Uterus (tissue), 3 donors: ENCODE measurements at regions not wholly inside any gene's neighbourhood (a gene's known extent, or its start where the extent isn't known, plus 50 kb on each side); places are given as distances from the start of the nearest gene placed in this dataset.
A peak's percentile ranks its signal among the peaks of the same experiment; 100 is the strongest.

Experiments
- DNase-seq, 2 donors: peaks; one replicate each; pipeline ENCODE4 v3.0.0-alpha.2; 2019 to 2020
- H3K27ac ChIP-seq, 2 donors: fragments of 200-600 bp; sonication (generic); 1 replicate in 1 of 2; 2 replicates in 1 of 2; pipeline ENCODE4 v1.5.1; 2016 to 2018
- H3K27me3 ChIP-seq, 2 donors: fragments of 200-600 bp; sonication (generic); one replicate each; pipeline ENCODE4 v1.5.1; 2018 to 2019; ENCODE audit warnings: control low read depth in 1 of 2
- H3K36me3 ChIP-seq, 2 donors: fragments of 200-600 bp; sonication (generic); one replicate each; pipeline ENCODE4 v1.5.1; 2019; ENCODE audit warnings: control low read depth in 1 of 2
- H3K4me1 ChIP-seq, 2 donors: fragments of 200-600 bp; sonication (generic); one replicate each; pipeline ENCODE4 v1.5.1; 2018 to 2019; ENCODE audit warnings: control low read depth in 1 of 2
- H3K4me3 ChIP-seq, 2 donors: fragments of 200-600 bp; sonication (generic); 1 replicate in 1 of 2; 2 replicates in 1 of 2; pipeline ENCODE4 v1.5.1; 2018 to 2019; ENCODE audit warnings: mild to moderate bottlenecking in 1 of 2
- H3K9me3 ChIP-seq, 2 donors: fragments of 200-600 bp; sonication (generic); one replicate each; pipeline ENCODE4 v1.5.1; 2019; ENCODE audit warnings: control low read depth in 1 of 2
- CTCF ChIP-seq, 4 experiments: fragments of 200-600 bp in 2 of 4; fragments of 450-650 bp in 2 of 4; sonication (generic) in 2 of 4; IDR thresholded peaks; one replicate each; pipeline ENCODE4 v1.5.1; 2016 to 2019; ENCODE audit warnings: antibody characterized with exemption in 4 of 4, mild to moderate bottlenecking in 2 of 4, moderate library complexity in 1 of 4
- POLR2A ChIP-seq, 2 donors: fragments of 450-650 bp; IDR thresholded peaks; one replicate each; pipeline ENCODE4 v1.6.1; 2016; ENCODE audit warnings: antibody characterized with exemption in 2 of 2, mild to moderate bottlenecking in 1 of 2, moderate library complexity in 1 of 2
- intact Hi-C: fragments of 100-400 bp; cut with DNase I; formaldehyde crosslinking; loops from one replicate; pipeline ENCODE4 v1.15.1; 2023; ENCODE audit warnings: low total_unique reads
- donor health status: DM: yes; HTN: yes; CAD: no.

GRCh38 chr2:223396993-223397392 lies 205.2 kb downstream of the SCG2 start:
- H3K36me3 ChIP-seq, result no peaks in the 10 kb centered on the region
- TF ChIP-seq POLR2A (IDR thresholded peaks at IDR 0.05) (no peak), CTCF (IDR thresholded peaks at IDR 0.05) (no peak)
- H3K4me3 ChIP-seq, result no peak overlapping the region
- intact Hi-C loops, result no loop called here
- no peak overlapping the region for H3K27ac ChIP-seq
- peaks cover 0 to 5% of the 10 kb centered on the region in 2 donors for H3K9me3 ChIP-seq
- DNase-seq, result no peak
- peaks cover 0 to 8% of the 10 kb centered on the region in 2 donors for H3K4me1 ChIP-seq
- H3K27me3 ChIP-seq, result no peaks in the 10 kb centered on the region

- H3K36me3 ChIP-seq, result no peaks in the 10 kb centered on the region
- peaks cover 0 to 5% of the 10 kb centered on the region in 2 donors for H3K9me3 ChIP-seq
- no peaks in the 10 kb centered on the region for H3K27me3 ChIP-seq
- no peak for TF ChIP-seq POLR2A (IDR thresholded peaks at IDR 0.05)
- no peak for TF ChIP-seq CTCF (IDR thresholded peaks at IDR 0.05)
- no peak for DNase-seq
- intact Hi-C loops, result no loop called here
- no peak overlapping the region for H3K4me3 ChIP-seq
- H3K4me1 ChIP-seq, result peaks cover 0 to 8% of the 10 kb centered on the region in 2 donors
- H3K27ac ChIP-seq, result peak overlapping the region; percentile 46 to 47
These were observed 202.7 kb downstream of the SCG2 start for GRCh38 chr2:223399357-223399957.

GRCh38 chr2:223404616-223405015 lies 197.5 kb downstream of the SCG2 start:
- H3K27me3 ChIP-seq, result no peaks in the 10 kb centered on the region
- no peak overlapping the region for H3K4me3 ChIP-seq
- TF ChIP-seq CTCF (IDR thresholded peaks at IDR 0.05) (no peak), POLR2A (IDR thresholded peaks at IDR 0.05) (no peak)
- DNase-seq, result no peak
- intact Hi-C loops, result no loop called here
- H3K9me3 ChIP-seq, result no peaks in the 10 kb centered on the region
- no peaks in the 10 kb centered on the region for H3K36me3 ChIP-seq
- no peak overlapping the region for H3K27ac ChIP-seq
- peaks cover 0 to 7% of the 10 kb centered on the region in 2 donors for H3K4me1 ChIP-seq

GRCh38 chr2:223414646-223415045 lies 187.5 kb downstream of the SCG2 start:
- peak; percentile 53 to 70 for DNase-seq
- Histone ChIP-seq H3K27ac (peak overlapping the region; percentile 52 to 80), H3K4me3 (no peak overlapping the region), H3K36me3 (no peaks in the 10 kb centered on the region), H3K9me3 (no peaks in the 10 kb centered on the region), H3K27me3 (no peaks in the 10 kb centered on the region), H3K4me1 (peaks cover 4 to 5% of the 10 kb centered on the region in 2 donors)
- intact Hi-C loops, result no loop called here
- TF ChIP-seq CTCF (IDR thresholded peaks at IDR 0.05) (no peak), POLR2A (IDR thresholded peaks at IDR 0.05) (no peak)

GRCh38 chr2:223415071-223415470 lies 187.1 kb downstream of the SCG2 start:
- no peak for DNase-seq
- H3K9me3 ChIP-seq, result no peaks in the 10 kb centered on the region
- H3K36me3 ChIP-seq, result no peaks in the 10 kb centered on the region
- TF ChIP-seq POLR2A (IDR thresholded peaks at IDR 0.05), result no peak
- no peak for TF ChIP-seq CTCF (IDR thresholded peaks at IDR 0.05)
- H3K4me3 ChIP-seq, result no peak overlapping the region
- intact Hi-C loops, result no loop called here
- H3K4me1 ChIP-seq, result peaks cover 4 to 5% of the 10 kb centered on the region in 2 donors
- peak overlapping the region; percentile 52 to 80 for H3K27ac ChIP-seq
- H3K27me3 ChIP-seq, result no peaks in the 10 kb centered on the region
